Ascending aorta (tissue), 2 donors: ENCODE measurements at regions not wholly inside any gene's neighbourhood (a gene's known extent, or its start where the extent isn't known, plus 50 kb on each side); places are given as distances from the start of the nearest gene placed in this dataset.

ENCODE experiments used
- DNase-seq, 2 donors: peaks; one replicate each; pipeline ENCODE4 v3.0.0-alpha.2; 2019; ENCODE audit warnings: low spot score in 2 of 2
- H3K27ac ChIP-seq, 2 donors: fragments of 200-600 bp; sonication (generic); one replicate each; pipeline ENCODE4 v1.5.1; 2016 to 2017; ENCODE audit warnings: mild to moderate bottlenecking in 1 of 2
- H3K27me3 ChIP-seq: fragments of 200-600 bp; sonication (generic); one replicate; pipeline ENCODE4 v1.5.1; 2017
- H3K36me3 ChIP-seq, 2 donors: fragments of 200-600 bp; sonication (generic); one replicate each; pipeline ENCODE4 v1.5.1; 2016
- H3K4me1 ChIP-seq, 2 donors: fragments of 200-600 bp; sonication (generic); one replicate each; pipeline ENCODE4 v1.5.1; 2016 to 2017; ENCODE audit warnings: mild to moderate bottlenecking in 1 of 2
- H3K4me3 ChIP-seq, 2 donors: fragments of 200-600 bp; sonication (generic); one replicate each; pipeline ENCODE4 v1.5.1; 2016 to 2017; ENCODE audit warnings: mild to moderate bottlenecking in 1 of 2
- H3K9me3 ChIP-seq, 2 donors: fragments of 200-600 bp; sonication (generic); one replicate each; pipeline ENCODE4 v1.5.1; 2016
- intact Hi-C: fragments of 100-400 bp; cut with DNase I; formaldehyde crosslinking; loops from one replicate; pipeline ENCODE4 v1.15.1; 2023
- TF ChIP-seq, protein P1 (sequence below), 3 experiments: fragments of 200-600 bp in 2 of 3; fragments of 450-650 bp in 1 of 3; sonication (generic) in 2 of 3; IDR thresholded peaks; one replicate each; pipeline ENCODE4 v1.5.1; 2016 to 2019; ENCODE audit warnings: antibody characterized with exemption in 3 of 3, mild to moderate bottlenecking in 1 of 3, moderate library complexity in 1 of 3

GRCh38 chr3:68256635-68257223 is 602.3 kb upstream of the SUCLG2 start:
- DNase-seq = no peak
- no peaks in the 10 kb centered on the region for H3K9me3 ChIP-seq
- intact Hi-C loops = no loop called here
- TF ChIP-seq, protein P1, sequence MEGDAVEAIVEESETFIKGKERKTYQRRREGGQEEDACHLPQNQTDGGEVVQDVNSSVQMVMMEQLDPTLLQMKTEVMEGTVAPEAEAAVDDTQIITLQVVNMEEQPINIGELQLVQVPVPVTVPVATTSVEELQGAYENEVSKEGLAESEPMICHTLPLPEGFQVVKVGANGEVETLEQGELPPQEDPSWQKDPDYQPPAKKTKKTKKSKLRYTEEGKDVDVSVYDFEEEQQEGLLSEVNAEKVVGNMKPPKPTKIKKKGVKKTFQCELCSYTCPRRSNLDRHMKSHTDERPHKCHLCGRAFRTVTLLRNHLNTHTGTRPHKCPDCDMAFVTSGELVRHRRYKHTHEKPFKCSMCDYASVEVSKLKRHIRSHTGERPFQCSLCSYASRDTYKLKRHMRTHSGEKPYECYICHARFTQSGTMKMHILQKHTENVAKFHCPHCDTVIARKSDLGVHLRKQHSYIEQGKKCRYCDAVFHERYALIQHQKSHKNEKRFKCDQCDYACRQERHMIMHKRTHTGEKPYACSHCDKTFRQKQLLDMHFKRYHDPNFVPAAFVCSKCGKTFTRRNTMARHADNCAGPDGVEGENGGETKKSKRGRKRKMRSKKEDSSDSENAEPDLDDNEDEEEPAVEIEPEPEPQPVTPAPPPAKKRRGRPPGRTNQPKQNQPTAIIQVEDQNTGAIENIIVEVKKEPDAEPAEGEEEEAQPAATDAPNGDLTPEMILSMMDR (IDR thresholded peaks at IDR 0.05) = no peak
- H3K4me1 ChIP-seq = no peaks in the 10 kb centered on the region
- no peak overlapping the region for H3K27ac ChIP-seq
- H3K4me3 ChIP-seq = no peak overlapping the region
- H3K27me3 ChIP-seq = no peaks in the 10 kb centered on the region
- no peaks in the 10 kb centered on the region for H3K36me3 ChIP-seq

GRCh38 chr3:68249265-68249664 is 594.9 kb upstream of the SUCLG2 start:
- Histone ChIP-seq H3K4me3 (no peak overlapping the region), H3K36me3 (no peaks in the 10 kb centered on the region), H3K27me3 (no peaks in the 10 kb centered on the region), H3K9me3 (no peaks in the 10 kb centered on the region), H3K27ac (no peak overlapping the region), H3K4me1 (no peaks in the 10 kb centered on the region)
- DNase-seq = no peak
- intact Hi-C loops = no loop called here
- TF ChIP-seq, protein P1 (IDR thresholded peaks at IDR 0.05) = no peak

- H3K36me3 ChIP-seq = no peaks in the 10 kb centered on the region
- TF ChIP-seq, protein P1 (IDR thresholded peaks at IDR 0.05) = no peak
- H3K27ac ChIP-seq = no peak overlapping the region
- intact Hi-C loops = no loop called here
- no peak overlapping the region for H3K4me3 ChIP-seq
- no peak for DNase-seq
- no peaks in the 10 kb centered on the region for H3K27me3 ChIP-seq
- H3K9me3 ChIP-seq = no peaks in the 10 kb centered on the region
- H3K4me1 ChIP-seq = no peaks in the 10 kb centered on the region
These were observed 588.2 kb upstream of the SUCLG2 start for GRCh38 chr3:68242606-68243005.

DNA sequence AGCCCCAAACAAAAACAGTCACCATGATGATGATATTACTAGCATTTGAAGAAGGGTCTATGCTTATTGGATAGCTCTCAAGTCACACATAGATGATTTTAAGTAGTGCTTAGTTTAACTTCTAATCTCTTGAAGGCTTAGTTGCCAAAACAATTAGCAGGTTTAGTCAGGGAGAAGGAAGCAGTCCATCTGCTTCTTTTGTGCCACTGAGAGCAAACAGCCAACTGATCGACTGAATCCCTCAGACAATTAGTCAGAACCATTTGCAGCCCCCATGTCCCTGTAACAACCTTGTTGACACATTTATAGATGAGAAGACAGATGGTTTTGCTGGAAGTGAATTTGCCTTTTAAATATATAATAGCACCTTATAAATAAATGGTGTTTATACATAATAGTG is 585.1 kb upstream of the SUCLG2 start:
- intact Hi-C loops = no loop called here
- no peaks in the 10 kb centered on the region for H3K27me3 ChIP-seq
- H3K4me3 ChIP-seq = no peak overlapping the region
- TF ChIP-seq, protein P1 (IDR thresholded peaks at IDR 0.05) = no peak
- H3K27ac ChIP-seq = no peak overlapping the region
- H3K4me1 ChIP-seq = no peaks in the 10 kb centered on the region
- H3K36me3 ChIP-seq = no peaks in the 10 kb centered on the region
- no peaks in the 10 kb centered on the region for H3K9me3 ChIP-seq
- no peak for DNase-seq

DNA sequence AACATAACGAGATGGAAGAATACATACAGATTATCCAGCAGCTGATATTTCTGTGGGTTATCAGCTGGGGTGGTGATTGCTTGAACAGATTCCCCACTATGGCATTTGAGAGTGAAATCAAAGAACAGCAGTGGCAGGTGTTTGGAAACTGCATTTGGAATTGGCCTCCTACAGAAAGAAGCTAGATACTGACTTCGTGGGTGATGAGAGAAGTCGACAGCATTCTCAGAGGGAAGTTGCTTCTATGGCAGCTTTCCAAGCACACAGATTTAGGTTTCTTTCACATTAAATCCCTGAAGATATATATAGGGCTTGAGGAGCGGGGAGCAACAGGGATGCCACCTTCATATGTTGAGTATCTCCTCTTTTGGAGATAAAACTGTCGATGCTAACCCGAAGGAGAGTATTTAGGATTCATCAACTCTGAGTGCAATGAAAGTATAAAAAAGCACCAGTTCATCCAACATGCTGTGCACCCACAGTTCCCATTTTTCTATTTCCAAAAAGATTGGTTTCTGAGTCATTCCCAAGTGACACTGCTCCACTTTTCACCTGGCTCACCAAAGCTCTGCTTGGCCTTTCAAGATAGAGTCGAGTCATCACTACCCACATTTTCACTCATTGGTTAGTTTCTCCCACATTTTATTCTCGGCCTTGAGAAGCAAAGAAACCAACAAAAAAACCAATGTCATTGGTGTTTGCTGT is 579.8 kb upstream of the SUCLG2 start:
- Histone ChIP-seq H3K27me3 (no peaks in the 10 kb centered on the region), H3K4me3 (no peak overlapping the region), H3K36me3 (no peaks in the 10 kb centered on the region), H3K27ac (no peak overlapping the region), H3K9me3 (no peaks in the 10 kb centered on the region), H3K4me1 (no peaks in the 10 kb centered on the region)
- no peak for DNase-seq
- TF ChIP-seq, protein P1 (IDR thresholded peaks at IDR 0.05) = no peak
- intact Hi-C loops = no loop called here
